Choroid plexus epithelial cell (primary cell): ENCODE measurements at regions not wholly inside any gene's neighbourhood (a gene's known extent, or its start where the extent isn't known, plus 50 kb on each side); places are given as distances from the start of the nearest gene placed in this dataset.

ENCODE experiments used
- DNase-seq: peaks from one replicate; pipeline ENCODE4 v3.0.0-alpha.2; 2010; ENCODE audit warnings: low read depth
- H3K4me3 ChIP-seq: 2 replicates; pipeline ENCODE4 v1.5.1; 2011; ENCODE audit warnings: low read depth, mild to moderate bottlenecking, control low read depth, low read length, moderate library complexity
- TF ChIP-seq, protein P1 (sequence below): conservative IDR thresholded peaks from 2 replicates; pipeline ENCODE4 v1.5.1; 2011; ENCODE audit warnings: low read depth, mild to moderate bottlenecking, control low read depth, inconsistent platforms, low read length, moderate library complexity

DNA sequence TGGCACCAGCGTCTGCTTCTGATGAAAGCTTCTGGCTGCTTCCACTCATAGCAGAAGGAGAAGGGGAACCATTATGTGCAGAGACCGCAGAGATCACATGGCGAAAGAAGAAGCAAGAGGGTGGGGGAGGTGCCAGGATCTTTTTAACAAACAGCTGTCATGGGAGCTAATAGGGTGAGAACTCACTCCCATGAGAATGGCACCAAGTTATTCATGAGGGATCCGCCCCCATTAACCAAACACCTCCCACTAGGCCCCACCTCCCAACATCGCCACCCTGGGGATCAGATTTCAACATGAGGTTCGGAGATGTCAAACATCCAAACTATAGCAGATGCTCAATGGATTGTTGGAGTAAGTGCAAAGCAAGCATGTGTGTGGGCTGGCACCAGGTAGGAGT is 125.8 kb upstream of the SLIT3 start:
- TF ChIP-seq, protein P1, sequence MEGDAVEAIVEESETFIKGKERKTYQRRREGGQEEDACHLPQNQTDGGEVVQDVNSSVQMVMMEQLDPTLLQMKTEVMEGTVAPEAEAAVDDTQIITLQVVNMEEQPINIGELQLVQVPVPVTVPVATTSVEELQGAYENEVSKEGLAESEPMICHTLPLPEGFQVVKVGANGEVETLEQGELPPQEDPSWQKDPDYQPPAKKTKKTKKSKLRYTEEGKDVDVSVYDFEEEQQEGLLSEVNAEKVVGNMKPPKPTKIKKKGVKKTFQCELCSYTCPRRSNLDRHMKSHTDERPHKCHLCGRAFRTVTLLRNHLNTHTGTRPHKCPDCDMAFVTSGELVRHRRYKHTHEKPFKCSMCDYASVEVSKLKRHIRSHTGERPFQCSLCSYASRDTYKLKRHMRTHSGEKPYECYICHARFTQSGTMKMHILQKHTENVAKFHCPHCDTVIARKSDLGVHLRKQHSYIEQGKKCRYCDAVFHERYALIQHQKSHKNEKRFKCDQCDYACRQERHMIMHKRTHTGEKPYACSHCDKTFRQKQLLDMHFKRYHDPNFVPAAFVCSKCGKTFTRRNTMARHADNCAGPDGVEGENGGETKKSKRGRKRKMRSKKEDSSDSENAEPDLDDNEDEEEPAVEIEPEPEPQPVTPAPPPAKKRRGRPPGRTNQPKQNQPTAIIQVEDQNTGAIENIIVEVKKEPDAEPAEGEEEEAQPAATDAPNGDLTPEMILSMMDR: no peak
- H3K4me3 ChIP-seq: no peak overlapping the region
- DNase-seq: no peak

GRCh38 chr5:169424670-169425378 is 123.9 kb upstream of the SLIT3 start:
- no peak for DNase-seq
- TF ChIP-seq, protein P1: no peak
- no peak overlapping the region for H3K4me3 ChIP-seq

- no peak overlapping the region for H3K4me3 ChIP-seq
- TF ChIP-seq, protein P1: no peak
- no peak for DNase-seq
Observed at GRCh38 chr5:169424279-169424655, 123.3 kb upstream of the SLIT3 start.

GRCh38 chr5:169423580-169424278 is 122.8 kb upstream of the SLIT3 start:
- H3K4me3 ChIP-seq: no peak overlapping the region
- DNase-seq: no peak
- TF ChIP-seq, protein P1: no peak

DNA sequence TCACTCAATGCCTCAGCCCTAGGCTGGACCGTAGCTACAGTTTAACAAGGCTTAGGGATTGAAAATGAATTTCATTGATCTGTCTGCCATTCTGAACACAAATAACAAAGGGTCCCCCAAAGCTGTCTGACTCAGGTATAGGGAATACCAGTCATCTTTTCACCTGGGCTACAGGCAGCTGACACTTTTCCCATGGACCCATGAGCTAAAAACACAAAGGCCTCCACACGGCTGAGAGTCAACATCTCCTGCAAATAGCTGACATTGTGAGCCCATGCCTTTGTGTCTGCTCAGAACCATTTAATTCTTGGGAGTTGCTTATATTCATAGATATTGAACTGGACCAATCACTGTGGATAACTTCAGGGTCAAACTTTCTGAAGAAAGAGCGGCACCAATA is 121.1 kb upstream of the SLIT3 start:
- DNase-seq: no peak
- H3K4me3 ChIP-seq: no peak overlapping the region
- TF ChIP-seq, protein P1: no peak

GRCh38 chr5:169421677-169422076 is 120.7 kb upstream of the SLIT3 start:
- DNase-seq: peak; percentile 27
- no peak overlapping the region for H3K4me3 ChIP-seq
- TF ChIP-seq, protein P1: no peak

DNA sequence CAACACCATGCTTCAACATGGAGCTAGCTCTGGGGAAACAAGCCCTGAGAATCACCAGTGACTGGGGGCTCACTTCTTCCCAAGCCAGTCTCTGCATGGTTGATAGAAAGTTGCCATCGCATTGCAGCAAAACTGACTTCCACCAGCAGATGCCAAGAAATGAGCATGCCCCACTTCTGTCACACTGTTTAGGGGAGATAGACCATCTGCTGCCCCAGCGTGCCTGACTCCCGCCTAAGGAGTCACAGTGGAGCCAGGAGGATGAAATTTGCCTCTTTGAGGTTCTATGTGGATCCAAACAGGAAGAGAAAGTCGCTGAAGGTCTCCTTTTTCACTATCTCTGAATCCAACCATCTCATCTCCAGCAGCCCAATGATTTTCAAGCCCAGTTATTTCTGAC is 116.7 kb upstream of the SLIT3 start:
- H3K4me3 ChIP-seq: no peak overlapping the region
- TF ChIP-seq, protein P1: no peak
- no peak for DNase-seq
